ENCODE measurements at regions not wholly inside any gene's neighbourhood (a gene's known extent, or its start where the extent isn't known, plus 50 kb on each side); places are given as distances from the start of the nearest gene placed in this dataset.

DNA sequence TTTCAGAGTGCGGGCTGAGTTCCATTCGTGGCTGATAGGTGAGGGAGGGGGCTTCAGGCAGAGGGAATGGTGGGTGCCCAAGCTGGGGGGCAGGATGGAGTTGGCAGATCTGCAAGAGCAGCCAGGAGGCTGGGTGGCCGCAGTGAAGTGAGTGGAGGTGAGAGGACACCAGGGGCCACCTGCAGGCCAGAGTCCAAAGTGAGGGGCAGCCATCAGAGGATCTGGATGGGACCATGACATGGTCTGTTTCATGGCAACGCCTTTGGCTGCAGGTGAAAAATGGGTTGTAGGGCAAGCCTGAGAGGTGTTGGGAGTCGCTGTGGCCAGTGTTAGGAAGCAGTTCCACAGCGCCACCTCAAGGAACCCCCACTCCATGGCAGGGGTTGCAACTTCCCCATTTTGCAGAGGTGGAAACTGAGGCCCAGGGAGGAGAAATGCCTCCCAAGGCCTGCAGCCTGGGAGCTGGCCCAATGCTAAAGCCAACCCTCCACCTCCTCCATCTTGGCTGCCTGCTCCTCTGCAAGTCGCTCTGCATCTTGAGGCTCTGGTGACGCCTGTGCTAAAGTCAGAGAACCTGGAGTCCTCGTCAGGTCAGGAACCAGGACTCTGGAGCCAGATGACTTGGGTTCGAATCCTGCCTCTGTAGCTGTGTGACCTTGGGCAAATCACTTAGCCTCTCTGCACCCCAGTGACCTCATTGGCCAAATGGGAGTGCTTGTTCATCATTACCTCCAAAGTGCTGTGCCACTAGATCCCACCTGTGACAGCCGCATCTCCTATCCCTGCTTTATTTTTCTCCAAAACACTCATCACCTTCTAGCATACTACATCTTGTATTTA, 153.8 kb downstream of the CEBPB start:
- no peak for DNase-seq (ENCODE audit: low read depth)

DNA sequence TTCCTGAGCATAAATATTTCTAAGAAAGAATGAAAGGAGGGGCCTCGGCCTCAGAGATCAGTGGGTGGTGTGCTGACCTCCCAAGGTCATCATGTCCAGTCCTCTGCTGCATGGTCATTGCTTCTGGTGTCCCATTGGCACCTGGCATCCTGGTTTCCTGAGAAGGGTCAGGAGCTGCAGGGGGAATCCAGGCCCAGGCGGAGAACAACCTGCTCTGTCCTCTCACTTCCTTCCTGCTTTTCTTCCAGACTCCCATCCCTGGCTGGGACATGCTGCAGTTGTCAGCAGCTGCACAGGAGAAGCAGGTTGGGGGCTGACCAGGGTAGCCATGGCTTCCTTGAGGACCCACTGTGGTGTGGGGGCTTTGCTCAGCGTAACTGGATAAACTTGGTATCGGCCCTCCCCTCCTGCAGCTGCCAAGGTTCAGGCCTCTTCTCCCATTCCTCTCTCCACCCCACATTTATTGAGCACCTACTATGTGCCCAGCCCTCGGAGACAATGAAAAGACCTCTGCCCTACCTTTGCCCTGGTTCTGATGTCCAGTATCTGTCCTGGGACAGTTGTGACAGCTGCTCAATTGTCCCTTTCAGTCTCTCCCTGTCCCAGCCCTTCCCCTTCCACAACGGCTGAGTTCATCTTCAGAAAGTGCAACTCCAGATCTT, 155.2 kb downstream of the CEBPB start:
- DNase-seq (ENCODE audit: low read depth) = no peak

DNA sequence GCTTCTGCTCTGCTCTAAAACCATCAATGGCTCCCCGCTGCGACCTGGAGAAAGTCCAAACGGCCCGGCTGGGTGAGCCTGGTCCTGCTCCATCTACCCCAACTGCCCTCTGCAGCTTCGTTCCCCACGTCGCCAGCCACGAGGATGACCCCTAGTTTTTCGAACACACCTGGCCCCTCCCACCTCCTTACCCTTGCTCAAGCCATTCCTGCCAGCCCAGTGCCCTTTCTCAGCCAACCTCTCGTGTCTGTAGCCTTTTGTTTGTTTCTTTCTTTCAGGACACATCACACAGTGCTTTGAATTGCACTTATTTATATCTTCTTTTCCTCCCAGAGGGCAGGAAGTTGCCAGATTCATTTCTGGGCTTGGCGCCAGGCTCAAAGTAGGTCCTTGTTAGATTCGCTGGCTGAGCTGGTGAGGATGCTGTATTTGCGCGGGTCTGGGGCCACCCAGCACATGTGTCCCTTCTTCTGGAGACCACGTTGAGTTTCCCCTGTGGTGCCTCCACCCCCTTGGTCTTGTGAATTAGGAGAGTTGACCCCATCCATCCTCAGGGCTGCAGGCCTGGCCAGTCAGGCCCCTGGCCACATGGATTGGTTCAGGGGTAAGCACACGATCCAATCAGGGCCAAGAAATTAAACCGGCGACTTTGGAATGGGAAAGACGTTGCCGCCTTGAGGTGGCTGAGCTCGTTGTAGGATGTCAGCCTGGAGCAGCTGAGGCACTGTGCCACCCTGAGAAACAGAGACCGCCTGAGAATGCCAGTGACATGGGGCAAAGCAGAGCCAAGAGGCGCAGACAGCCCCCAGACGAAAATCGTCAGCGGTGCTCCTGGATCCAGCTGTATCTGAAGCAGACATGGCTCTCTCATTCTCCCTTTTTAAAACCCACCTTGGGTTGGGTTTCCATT, 156.0 kb downstream of the CEBPB start:
- DNase-seq (ENCODE audit: low read depth) = no peak

DNA sequence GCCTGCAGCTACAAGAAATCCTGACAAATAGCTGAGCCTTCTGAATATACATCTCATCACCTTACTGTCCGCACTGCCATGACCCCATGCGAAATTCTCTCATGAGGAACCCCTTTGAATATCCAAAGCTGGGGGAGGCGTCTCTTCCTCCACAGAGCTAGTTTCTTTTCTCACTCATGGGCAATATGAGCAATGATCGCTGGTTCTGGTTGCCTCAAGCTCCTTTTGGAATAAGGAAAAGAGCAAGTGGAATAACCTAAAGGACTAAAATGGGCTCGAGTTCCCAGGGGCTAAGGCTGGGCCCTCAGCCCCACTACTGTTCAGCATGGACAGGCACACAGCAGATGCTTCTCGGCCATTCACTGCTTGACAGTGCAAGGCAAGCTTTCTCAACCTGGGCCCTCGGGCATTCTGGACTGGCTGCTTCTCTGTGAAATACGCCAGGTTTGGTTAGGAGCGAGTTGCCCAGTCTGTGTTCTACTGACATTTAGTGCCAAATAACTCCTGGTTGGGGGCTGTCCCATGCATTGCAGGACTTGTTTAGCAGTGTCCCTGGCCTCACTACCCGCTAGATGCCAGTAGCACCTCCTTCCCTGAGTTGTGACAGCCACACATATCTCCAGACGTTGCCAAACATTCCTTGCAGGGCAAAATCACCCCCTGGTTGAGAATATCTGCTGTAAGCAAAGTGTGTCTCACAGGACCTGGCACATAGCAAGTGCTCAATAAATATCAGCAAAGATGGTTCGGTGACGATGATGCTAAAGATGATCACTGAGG, 156.8 kb downstream of the CEBPB start:
- DNase-seq (ENCODE audit: low read depth) = no peak

DNA sequence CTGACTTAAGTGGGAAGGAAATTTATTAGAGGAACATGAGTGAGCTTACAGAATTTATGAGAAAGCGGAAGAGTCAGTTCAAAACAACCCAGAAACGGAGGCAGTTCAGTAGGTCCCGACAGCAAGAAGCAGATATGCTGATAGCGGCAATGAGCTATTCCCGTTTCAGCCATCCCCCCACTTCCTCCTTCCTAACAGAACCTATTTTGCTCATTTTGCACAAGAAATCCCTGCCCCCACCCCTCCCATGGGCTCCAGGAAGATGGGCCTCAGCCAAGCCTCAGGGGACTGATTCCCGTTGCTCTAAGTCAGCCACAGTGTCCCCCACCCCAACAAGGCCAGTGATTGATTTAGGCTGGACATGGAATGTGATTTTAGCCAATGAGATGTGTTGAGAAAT, 157.5 kb downstream of the CEBPB start:
- DNase-seq (ENCODE audit: low read depth) = no peak

DNA sequence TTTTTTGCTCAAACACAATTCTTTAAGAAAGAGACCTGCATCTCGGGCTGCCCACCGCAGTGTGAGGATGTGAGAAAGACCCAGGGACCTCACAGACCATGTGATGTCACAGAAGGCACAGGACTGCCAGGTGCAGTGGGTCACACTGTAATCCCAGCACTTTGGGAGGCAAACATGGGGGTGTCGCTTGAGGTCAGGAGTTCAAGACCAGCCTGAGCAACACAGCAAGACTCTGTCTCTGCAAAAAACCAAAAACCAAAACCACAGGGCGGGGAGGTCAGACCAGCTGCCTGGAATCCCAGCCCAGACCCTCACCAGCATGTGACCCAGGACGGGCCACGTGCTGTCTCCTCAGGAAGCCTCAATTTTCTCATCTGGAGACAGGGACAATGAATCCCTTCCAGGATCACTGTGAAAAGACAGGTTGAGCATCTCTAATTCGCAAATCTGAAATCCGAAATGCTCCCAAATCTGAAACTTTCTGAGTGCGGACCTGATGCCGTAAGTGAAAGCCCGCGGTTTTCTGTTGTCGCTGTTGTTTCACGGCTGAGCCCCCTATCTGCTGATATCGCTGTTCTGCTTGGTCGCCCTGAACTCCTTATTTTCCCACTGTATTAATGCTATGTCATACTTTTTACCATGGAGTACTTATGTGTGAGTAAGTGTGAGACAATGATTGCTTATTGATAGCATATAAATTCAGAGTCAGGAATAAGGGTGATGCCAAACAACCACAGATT, 159.5 kb upstream of the PTPN1 start:
- no peak for DNase-seq (ENCODE audit: low read depth)

DNA sequence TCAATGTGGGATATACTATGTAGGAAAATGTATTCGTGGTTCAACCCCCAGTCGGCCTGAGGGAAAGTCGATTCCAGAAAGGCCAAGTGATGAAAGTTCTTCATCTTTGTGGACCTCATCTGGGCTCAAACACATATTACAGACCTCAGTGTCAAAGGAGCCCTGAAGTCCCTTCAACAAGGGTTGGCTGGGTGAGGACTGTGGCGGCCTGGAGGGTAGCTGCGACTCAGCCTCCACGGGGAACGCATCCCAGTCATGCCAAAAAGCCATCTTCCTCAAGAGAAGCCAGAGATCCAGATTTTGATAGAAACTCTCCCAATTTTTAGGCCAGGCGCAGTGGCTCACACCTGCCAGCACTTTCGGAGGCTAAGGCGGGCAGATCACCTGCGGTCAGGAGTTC, 158.6 kb upstream of the PTPN1 start:
- no peak for DNase-seq (ENCODE audit: low read depth)

DNA sequence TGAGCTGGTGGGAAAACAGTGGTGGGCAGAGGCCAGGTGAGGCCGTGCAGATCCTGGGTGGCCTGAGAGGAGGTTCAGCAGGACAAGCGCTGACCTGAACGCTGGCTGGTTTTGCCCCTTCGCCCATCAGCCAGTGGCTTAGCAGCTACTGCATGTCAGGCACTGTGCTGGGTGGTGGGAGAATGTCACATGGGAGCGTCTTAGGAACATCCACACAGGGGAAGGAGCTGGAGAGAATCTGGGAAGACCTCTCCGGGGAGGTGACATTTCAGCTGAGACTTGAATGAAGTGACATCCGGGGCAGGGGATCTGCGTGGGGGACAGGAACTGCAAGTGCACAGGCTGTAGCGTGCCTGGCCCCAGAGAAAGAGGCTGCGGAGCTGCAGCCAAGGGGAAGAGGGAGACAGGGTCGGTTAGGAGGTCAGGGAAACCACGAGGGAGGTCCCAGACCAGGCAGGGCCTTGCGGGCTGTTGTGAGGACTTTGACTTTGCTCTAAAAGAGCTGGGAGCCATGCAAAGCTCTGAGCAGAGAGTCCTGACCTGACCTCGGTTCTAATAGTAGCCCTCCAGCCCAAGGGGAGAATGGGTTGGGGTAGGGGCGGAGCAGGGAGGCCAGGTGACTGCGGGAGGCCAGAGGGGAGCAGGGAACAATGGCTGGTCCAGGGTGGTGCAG, 156.8 kb upstream of the PTPN1 start:
- DNase-seq (ENCODE audit: low read depth) = no peak

DNA sequence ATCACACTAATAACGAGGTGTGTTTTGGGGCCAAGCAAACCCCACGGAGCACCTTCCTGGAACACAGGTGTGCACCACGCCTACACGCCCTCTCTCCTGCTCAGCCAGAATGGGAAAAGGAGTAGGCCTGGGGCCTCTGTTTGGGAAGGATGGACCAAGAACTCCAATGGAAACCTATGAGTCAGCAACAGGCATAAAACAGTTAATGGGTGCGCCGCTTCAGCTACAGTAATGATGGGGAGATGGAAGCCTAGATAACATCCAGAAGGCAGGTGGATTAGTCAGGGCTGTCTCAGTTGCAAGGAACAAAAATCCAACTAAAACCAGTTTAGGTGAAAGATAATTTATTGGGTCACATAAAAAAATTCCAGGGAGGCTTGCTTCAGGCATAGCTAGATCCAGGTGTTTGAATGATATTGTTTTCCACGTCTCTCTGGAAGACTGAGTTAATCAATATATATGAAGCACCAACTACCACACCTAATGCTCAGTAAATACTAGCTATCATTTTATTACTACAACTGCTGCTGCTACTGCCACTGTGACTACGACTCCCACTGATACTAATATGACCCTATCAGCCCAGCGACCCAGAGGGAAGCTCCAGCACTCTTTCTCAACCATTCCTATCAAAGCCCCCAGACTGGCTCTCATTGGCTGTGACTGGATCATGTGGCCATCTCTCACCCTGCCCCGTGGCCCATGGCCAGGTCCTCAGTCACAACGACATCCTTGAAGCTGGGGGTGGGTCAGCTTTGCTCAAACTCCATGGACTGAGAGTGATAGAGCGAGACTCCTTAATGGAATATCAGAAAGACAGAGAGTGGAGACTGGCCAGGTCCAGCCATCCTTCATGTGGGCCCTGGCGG, 155.2 kb upstream of the PTPN1 start:
- DNase-seq (ENCODE audit: low read depth) = no peak

DNA sequence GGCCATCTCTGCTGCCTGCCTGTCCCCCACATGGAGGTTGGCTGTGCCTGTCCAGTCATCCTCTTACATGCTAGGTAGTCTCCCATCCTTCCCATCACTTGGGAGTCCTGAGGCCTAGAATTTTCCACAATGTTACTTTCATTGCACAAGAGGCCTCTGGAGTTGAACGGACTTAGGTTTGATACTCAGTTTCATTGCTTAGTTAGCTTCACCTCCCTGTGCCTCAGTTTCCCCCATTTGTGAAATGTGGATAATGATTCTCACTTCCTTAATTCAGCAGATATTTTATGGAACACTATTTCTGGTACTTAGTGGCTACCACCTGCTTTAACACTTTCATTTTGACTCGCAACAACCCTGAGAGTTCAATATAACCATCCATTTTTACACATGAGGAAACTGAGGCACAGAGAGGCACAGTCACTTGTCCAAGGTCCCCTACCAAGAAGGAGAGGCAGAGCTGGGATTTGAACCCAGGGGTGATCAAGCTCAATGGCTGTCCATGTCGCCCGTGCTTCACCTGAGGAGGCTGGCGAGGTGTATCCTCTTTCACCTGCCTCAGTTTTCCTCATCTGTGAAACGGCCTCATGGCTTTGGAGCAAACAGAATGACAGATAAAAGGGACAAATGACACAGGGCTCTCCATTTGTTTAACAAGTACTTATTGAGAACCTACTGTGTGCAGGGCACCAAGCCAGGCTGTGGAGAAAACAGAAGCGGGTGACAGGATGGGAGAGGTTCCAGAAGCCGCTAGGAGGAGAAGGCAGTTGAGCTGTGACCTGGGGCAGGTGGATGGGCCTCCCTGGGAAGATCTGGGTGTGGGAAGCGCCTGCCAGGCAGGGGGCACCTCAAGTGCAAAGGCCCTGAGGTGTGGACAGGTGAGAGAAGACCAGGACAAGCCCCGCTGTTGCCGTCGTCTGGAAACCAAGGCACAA, 154.3 kb upstream of the PTPN1 start:
- no peak for DNase-seq (ENCODE audit: low read depth)

DNA sequence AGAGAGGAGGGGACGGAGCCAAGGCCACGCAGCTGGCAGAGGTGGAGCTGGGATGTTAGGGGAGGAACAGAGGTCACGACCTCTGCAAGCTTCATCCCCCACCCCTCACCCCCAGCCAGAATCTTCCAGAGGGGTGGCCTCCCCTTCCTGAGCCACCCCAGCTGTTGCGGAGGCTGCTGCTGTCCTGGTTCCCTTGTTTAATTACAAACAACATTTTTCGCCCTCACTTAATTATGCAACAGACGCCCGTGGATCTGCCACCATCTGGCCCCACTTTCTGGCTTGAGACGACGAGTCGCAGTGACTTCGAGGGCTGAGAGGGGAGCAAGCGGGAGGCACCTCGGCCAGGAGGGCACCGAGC, 153.7 kb upstream of the PTPN1 start:
- DNase-seq (ENCODE audit: low read depth) = no peak

DNA sequence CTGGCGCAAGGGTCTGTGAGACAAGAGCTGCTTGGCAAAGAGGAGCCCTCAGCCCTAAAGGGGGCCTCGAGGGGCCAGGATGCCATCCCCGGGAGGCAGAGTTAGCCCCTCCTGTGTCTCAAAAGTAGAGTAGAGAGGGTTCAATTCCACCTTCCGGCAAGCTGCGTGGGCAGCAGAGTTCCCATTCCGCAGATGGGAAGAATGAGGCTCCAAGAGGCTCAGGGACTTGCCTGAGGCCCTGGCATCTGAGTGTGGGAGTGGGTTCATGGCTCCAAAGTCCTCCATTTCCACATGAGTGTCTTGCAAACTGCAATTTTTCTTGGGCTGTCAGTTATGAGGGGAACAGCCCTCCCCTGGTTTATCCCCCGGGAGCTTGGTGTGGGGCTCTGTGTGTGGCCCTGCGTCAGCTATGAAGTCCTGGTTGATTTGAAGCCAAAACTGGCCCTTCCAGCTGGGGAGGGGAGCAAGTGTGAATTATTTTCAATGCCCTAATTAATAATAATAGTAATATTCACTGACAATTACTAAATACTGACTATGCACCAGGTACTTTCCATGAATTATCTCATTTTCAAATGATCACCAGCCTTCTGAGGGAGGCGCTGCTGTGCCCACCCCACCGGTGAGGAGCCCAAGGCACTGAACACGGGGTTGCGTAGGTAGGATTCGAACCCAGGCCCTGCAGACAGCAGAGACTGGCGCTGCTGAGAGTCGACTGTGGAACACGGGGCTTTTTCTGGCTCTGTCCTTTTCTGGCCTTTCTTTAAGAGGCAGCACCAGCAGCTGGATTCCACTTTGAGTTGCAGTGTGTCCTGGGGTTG, 153.0 kb upstream of the PTPN1 start:
- DNase-seq (ENCODE audit: low read depth) = no peak

DNA sequence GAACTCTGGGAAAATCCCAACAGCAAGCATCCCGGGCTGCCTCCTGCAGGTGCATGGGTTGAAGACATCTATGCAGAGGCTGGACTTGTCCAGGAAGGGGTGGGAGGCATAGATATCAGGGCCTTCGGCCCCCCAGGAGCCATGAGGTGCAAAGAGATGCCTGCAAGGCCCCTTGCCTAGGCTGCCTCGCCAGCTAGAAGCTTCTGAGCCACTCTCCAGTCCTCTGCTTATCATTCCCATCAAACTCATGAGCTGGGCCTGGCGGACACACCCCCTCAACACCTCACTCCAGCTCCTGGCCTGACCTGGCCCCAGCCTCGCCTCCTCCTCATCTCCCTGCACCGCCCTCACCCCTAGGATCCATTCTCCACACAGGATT, 152.4 kb upstream of the PTPN1 start:
- DNase-seq (ENCODE audit: low read depth) = no peak

DNA sequence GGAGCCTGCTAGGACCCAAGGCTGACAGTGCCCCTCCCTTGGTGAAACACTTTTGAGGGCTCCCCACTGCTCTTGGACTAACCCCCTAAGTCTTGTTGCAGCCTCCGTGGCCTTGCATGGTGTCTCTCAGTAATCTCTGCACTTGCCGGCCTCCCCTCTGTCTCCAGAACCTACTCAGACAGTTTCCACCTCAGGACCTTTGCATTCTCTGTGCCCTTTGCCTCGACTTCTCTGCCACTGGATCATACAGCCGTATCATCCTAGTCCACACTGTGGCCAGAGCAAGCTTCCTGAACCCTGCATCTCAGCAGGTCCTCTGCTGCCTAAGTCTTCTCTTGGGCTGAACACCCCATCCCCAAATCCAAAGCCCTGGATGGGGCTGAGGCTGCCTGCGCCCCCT, 152.0 kb upstream of the PTPN1 start:
- no peak for DNase-seq (ENCODE audit: low read depth)

DNA sequence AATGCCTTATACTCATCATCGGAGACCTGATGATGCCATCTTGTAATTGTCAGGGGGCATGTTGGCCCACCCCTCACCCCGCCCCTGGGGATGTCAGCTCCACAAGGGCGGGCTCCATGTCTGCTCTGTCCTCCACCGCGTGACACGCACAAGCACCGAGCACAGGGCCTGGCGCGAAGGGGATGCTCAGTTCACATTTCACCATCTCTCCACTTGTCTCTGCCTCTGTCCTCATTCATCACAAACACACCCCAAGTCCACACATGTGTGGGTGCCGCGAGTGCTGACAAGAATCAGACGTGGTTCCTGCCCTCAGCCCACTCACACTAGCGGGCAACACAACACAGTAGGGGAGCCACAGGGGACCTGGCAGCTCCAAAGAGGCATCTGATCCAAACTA, 151.2 kb upstream of the PTPN1 start:
- DNase-seq (ENCODE audit: low read depth) = no peak

DNA sequence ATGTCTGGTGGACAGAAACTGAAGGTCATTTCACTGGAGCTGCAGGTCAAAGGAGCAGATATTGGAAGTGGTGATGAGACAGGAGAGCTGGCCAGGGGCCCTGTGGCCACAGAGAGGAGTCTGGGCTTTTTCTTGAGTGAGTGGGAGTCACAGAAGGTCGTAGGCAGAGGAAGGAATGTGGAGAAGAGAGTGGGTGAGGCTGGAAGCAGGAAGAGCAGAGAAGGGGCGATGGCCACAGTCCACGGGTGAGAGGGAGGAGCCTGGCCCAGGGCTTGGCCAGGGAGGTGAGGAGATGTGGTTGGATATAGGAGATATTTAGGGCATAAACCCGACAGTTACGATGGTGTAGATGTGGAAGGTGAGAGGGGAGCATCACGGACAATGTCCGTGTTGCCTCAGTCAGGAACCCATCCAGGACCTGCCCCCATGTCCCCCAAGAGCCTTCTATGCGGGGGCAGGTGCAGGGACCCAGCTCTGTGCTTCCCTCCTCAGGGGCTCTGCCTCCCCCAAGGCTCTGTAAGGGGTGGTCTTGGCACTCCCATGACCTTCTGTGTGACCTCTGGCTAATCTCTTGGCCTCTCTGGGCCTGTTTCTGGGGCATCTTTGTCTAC, 150.5 kb upstream of the PTPN1 start:
- DNase-seq (ENCODE audit: low read depth) = no peak

DNA sequence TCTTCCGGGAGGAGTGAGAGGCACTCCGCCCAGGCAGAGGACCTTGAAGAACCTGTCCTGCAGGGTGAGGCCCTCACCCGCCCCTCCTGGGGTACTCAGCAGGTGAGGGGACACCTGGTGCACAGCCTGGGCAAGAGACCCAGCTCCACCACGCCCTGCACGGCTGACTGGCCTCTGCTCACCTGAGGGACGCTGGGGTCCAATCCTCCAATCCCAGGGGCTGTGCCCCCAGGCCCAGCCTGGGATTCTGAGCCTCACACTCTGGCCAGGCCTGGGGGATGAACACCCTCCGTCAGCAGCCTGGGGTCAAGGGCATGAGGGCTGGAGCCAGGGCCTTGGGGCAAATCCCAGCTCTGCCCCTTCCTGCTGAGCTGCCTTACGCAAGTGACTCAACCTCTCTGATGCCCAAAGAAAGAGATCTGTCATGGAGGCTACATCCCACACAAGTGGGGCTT, 149.9 kb upstream of the PTPN1 start:
- DNase-seq (ENCODE audit: low read depth) = no peak
